GM18505 (cell line): ENCODE measurements at regions not wholly inside any gene's neighbourhood (a gene's known extent, or its start where the extent isn't known, plus 50 kb on each side); places are given as distances from the start of the nearest gene placed in this dataset.

Experiments used
- ATAC-seq: cut with Tn5 transposase; IDR thresholded peaks from one replicate; pipeline ENCODE4 v1.9.1; 2021; ENCODE audit not compliant: unreplicated experiment
- POLR2A ChIP-seq: IDR thresholded peaks from 4 replicates; pipeline ENCODE4 v1.6.1; 2011; ENCODE audit warnings: borderline replicate concordance; ENCODE audit not compliant: insufficient read depth, insufficient read length; ENCODE audit errors: extremely low read depth

DNA sequence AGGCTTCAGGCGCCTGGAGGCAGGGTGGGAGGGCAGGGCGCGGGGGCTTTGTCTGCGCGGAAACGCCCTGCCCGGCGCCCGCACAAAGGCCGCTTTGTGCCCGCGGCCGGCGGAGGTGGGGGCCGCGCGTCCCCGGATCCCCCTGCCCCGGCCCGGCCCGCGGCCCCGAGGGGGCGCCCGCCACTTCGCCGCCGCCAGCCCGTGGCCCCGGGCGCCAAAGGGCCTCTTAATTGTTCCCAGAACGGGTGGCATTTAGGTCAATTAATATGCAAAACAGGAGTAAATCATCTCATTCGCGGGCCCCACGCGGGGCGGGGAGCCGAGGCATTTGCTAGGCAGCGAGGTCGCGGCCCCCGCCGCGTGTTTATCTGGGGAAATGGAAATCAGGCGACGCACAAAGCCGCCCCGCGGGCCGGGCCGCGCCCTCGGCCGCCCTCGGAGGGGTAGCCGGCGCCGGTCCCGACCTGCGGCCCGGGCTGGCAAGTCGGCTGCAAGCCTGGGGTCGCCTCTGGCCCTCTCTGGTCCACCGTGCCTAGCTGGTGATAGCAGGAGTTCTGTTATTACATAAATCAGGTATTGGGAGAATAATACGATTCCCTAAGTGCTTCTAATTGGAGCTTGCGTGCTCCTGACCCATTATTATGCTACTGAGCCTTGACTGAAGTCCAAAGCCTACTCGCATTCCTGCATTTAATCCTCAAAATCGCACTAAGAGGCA, 148.2 kb upstream of the GLI2 start:
- no peak for TF ChIP-seq POLR2A
- ATAC-seq: no peak

DNA sequence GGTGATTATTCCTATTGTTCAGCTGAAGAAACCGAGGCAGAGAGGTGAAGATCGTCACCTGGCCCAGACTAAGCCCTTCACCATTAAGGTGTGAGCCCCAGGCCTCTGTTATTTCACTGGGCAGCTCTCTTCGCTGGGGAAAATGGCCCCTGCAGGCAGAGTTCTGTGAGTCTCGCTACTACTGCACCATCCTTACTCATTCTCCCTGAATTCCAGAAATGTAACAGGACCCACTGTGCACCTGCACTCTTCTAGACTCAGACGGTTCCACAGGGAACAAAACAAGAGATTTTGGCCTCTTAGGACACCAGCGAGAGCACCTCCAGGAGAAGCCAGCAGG, 147.7 kb upstream of the GLI2 start:
- ATAC-seq: no peak
- TF ChIP-seq POLR2A: no peak

DNA sequence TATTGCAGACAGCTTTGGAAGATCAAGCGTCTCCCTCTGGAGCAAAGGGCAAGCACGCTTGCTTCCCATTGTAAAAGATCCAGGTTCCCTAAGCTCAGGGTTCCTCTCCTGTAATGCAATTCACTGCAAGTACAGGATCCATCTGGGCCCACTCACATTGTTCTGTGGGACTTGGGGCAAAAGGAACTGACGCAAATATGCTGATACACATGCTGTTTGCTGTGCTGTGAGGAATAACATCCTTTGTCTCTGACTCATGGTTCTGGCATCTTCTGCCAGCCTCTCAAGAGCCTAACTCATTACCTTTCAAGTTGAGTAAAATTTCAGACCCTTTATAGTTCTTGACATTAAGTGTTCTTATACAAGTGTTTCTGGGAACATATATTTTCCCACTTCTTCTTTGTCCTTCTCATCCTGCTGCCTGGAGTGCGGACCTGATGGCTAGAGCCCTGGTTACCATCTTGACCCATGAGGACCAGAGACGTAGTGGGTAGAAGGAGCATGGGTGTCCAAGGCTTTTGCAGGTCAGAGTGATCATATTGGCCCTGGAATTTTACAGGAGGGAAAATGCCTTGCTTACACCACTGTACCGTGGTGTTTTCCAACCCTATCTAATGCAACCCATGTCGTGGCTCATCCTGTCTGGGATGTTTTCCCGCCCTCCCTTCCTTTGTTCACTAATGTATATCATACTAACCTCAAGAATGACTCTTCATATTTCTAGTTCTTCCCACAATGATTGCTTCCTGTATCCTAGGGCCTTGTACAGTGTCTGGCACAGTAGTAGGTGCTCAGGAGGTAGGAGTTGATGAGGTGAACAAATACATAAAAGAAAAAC, 145.7 kb upstream of the GLI2 start:
- no peak for TF ChIP-seq POLR2A

DNA sequence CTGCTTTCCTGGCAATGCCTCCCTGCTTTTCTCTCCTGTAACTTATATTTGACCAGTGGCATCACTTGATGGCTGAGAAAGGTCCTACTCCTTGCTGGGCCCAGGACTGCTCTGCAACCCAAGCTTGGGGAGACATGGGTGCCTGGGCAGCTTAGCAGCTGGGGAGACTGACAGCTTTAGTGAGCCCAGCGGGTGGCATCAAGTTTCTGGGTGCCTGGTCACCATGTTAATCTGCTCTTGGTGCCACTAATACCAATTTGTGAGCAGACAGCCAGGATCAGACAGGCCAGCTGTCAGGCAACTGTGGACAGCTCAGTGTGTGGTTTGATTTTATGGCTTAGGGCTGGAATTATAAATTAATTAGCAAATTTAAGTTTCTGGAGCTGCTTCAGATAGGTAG, 144.8 kb upstream of the GLI2 start:
- TF ChIP-seq POLR2A: no peak
- ATAC-seq: no peak

More for the DNA sequence above, 145.7 kb upstream of the GLI2 start:
- no peak for ATAC-seq

DNA sequence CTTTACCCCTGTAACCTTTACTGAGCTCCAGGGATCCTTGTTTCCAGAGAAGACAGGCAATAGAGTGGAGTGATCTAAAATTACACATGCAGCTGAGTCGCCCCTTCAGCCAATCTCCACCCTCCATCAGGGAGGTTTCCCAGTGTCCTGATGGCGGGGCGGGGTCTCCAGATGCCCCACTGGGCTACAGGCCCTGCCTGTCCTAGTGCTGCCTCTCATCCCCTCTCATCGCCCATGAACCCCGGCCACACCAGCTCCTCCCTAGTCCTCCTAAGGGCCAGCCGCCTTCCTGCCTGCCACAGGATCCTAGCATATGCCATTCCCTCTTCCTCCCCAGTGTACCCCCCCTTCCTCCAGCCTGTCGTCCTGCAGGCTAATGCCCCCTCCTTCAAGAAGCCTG, 144.1 kb upstream of the GLI2 start:
- TF ChIP-seq POLR2A: no peak
- ATAC-seq: no peak

DNA sequence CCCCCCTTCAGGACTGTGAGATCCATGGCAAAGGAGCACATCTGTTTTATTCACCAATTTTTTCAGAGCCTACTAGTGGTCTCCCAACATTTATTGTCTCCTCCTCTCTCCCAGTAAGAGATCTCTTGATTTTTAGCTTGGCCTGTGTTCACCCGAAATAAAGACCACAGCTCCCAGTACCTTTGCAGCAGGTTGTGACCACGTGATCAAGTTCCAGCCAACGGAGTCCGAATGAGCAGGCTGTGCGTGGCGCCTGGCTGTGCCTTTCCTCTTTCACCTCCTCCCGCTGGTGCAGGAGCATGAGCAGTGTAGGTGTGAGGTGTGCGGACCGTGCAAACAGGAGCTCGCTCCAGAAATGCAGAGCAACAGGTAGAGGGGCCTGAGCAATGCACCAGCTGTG, 143.6 kb upstream of the GLI2 start:
- no peak for TF ChIP-seq POLR2A
- no peak for ATAC-seq

DNA sequence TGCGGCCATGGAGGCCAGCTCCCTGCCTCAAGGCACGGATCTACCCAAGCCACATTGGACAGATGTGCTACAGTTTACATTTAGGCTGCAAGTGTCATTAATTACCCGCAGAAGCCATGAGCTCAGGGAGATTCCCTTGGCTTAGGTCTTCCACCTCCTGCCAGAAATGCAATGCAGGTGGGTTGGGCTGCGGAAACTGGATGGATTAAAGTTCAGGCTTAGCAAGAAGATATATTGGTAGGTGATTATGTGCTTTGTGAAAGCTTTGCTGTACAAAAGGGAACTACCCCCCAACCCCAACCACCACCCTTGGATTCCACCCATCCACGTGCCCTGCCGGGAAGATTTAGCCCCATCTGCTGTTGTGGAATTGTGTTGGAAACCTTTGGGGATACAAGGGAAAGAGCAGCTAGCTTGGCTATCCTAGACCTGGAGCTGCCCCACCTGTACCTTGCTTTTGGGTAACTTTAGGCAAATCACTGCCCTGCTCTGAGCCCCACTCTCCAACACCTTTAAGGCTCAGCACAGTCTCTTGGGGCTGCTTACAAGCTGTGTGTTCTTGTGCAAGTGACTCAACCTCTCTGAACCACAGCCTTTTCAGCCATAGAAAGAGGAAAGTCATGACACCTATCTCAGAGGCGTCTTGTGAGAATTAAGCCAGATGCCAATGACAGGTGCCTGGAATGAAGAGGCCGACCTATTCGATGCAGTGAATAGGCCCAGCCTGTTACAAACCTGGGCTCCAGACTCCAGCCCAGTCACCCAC, 141.6 kb upstream of the GLI2 start:
- no peak for TF ChIP-seq POLR2A
- no peak for ATAC-seq

DNA sequence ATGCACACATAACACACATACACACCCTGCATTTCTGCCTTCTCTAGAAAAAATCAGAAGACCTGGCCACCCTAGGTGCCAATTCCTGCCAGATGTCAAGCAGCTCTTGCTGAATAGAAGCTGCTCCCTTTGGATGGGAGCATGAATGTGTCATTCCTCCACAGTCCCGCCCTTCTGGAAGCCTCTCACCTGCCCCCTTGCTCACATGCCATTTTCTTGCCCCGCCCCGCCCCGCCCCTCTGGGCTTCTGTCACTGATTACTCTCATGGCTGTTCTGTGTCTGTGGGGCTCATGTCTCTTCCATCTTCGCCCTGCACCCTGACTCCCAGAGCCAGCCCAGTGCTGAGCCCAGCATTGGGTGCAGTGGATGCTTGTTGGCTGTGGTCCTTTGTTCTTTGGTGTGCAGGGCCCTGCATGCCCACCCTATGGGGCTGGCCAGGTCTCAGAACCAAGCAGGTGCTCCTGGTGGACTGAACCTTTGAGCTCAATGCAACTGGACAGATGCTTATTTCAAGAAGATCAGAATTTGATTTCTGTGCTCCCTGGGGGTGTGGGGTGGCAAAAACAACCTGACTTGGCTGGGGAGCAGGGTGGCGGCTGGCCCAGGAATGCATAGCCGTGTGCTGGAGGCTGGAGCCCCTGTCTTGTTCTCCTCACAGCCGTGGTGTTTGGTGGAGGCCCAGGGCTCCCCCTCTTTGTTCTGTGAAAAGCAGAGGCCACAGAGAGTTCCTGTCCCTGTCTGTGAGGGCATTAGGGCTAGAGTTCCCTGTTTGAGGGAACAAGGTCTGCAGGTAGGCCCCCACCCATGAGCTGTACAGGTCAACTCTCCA, 140.6 kb upstream of the GLI2 start:
- TF ChIP-seq POLR2A: no peak
- ATAC-seq: no peak

DNA sequence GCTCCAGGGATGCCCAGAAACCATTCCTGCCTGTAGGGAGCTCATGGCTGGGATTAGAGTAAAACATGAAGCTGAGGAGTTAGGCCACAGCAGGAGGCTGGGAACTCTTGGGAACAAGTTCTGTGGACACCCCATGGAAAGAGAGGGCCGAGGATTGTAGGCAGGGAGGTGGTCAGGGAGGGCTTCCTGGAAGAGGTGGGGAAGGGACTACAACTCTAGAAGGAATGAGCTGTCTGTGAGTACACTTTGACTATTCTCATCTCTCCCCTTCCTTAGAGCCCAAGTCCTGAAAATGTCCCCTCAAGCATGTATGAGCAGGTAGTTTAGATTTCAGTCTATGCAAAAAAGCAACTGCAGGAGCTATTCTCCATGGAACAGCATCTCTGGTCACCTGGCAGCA, 139.9 kb upstream of the GLI2 start:
- ATAC-seq: no peak
- TF ChIP-seq POLR2A: no peak

DNA sequence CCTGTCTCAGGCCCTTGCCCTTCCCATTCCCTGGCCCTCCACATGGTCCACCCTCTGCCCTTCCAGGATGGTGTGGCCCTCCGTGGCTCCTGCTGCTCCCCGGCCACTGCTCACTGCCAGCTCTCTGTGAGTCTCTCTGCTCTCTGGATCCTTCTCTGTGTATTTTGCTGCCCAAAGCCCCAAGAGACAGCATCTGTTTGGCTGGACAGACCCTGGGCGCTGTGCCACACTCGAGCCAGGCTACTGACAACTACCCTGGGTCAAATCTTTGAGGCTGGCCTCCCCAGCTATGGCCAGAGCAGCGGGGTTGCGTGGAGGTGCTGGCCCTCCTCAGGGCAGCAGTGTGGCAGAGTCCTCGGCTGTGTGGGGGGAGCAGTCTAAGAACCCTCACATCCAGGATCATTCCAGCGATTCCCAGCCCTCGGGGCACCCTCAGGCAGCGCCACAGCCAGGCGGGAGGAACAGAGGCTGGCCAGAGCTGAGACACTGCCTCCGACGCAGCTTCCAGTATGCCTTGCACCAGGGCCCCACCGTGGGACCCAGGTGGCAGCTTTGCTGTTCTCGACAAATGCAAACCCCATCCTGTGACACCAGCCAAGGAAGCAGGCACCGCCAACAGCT, 139.4 kb upstream of the GLI2 start:
- TF ChIP-seq POLR2A: no peak
- no peak for ATAC-seq

DNA sequence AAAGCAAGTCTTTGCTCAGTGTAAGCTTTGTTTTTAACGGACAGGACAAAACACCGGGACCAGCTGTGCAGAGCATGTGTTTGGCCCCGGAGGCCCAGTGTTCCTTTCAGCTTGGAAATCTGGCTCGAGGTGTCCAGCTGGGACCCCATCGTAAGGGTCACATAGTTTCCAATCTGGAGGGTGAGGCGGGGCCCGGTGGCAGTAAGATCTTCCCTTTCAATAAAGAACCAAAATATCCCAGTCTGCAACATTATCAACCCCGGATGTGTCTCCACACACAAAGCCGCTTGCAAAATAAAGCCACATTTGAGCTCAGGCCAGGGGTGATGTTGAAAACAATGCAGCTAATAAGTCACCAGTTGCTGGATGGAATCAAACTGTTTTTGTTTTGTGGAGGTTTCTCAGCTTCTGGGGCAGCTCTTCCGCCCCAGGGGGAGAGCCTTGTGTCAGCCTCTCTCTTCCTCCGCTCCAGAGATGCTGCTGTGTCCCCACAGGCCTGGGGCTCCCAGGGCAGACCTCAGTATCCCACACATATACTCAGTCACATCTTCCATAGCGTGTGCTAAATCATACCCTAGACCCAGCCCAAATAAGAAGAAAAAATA, 138.6 kb upstream of the GLI2 start:
- no peak for TF ChIP-seq POLR2A
- ATAC-seq: no peak

DNA sequence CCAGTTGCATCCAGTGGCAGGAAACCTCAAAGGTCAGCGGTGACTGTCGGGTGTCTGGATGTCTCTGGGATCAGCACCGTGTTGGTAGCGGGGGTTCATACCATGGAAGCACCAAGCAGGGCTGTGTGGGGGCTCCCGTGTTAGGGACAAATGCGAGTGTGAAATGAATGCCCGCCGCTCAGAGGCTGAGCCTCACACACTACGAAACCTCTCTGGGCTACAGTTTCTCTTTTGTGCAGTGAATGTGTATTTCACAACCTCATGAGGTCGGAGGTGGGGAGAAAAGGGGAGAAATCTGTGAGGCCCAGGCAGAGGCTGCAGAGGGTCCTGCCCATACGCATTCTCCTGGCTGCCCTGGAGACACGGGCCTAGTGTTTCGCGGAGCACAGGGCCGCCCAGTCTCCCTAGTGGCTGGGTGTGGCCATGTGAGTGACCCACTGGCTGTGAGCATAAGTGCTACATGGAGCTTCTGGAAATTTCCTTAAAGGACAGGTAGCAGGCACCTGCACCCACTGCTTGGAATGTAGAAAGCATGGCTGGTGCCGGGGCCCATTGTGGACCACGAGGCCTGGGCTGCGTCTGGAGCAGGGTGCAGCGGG, 138.0 kb upstream of the GLI2 start:
- no peak for ATAC-seq
- no peak for TF ChIP-seq POLR2A
